GM23338 (cell line): ENCODE measurements at regions not wholly inside any gene's neighbourhood (a gene's known extent, or its start where the extent isn't known, plus 50 kb on each side); places are given as distances from the start of the nearest gene placed in this dataset.
"Not testable (repeated sequence)": the region's sequence is repeated elsewhere in the genome, so short reads cannot be mapped to it uniquely, and the experiment has no call there.

Experiments used
- ATAC-seq: fragments of 200-7000 bp; cut with Tn5 transposase; 3 replicates; pipeline ENCODE4 v1.9.1; 2020
- DNase-seq: peaks from one replicate; pipeline ENCODE4 v3.0.0-alpha.2; 2015; ENCODE audit warnings: low spot score
- H2AFZ ChIP-seq: fragments of 200-600 bp; sonication (generic); 2 replicates; pipeline ENCODE4 v1.8.0; 2016; ENCODE audit warnings: antibody characterized with exemption, mild to moderate bottlenecking, moderate library complexity
- H3F3A ChIP-seq: fragments of 200-600 bp; sonication (generic); replicated peaks from 2 replicates; pipeline ENCODE4 v1.8.0; 2017; ENCODE audit warnings: antibody characterized with exemption, mixed run types, low read depth
- H3K27ac ChIP-seq: fragments of 200-600 bp; sonication (generic); 2 replicates; pipeline ENCODE4 v1.6.1; 2016; ENCODE audit warnings: low read depth
- H3K27me3 ChIP-seq: fragments of 200-600 bp; sonication (generic); 2 replicates; pipeline ENCODE4 v1.8.0; 2016; ENCODE audit warnings: mild to moderate bottlenecking, mixed run types, moderate library complexity; ENCODE audit not compliant: insufficient read depth
- H3K36me3 ChIP-seq: fragments of 200-600 bp; sonication (generic); 2 replicates; pipeline ENCODE4 v1.8.0; 2016; ENCODE audit warnings: mild to moderate bottlenecking; ENCODE audit not compliant: insufficient read depth
- H3K4me1 ChIP-seq: fragments of 200-600 bp; sonication (generic); 2 replicates; pipeline ENCODE4 v1.8.0; 2016; ENCODE audit warnings: mild to moderate bottlenecking, moderate library complexity; ENCODE audit not compliant: insufficient read depth
- H3K4me2 ChIP-seq: fragments of 200-600 bp; sonication (generic); 2 replicates; pipeline ENCODE4 v1.7.1; 2017; ENCODE audit warnings: mixed run types
- H3K4me3 ChIP-seq: fragments of 200-600 bp; sonication (generic); 2 replicates; pipeline ENCODE4 v1.6.1; 2016; ENCODE audit warnings: mixed run types
- H3K79me2 ChIP-seq: fragments of 200-600 bp; sonication (generic); replicated peaks from 2 replicates; pipeline ENCODE4 v1.8.0; 2017; ENCODE audit warnings: mild to moderate bottlenecking; ENCODE audit not compliant: insufficient read depth
- H3K9me2 ChIP-seq: fragments of 200-600 bp; sonication (generic); 2 replicates; pipeline ENCODE4 v1.8.0; 2017; ENCODE audit not compliant: insufficient read depth
- H4K20me1 ChIP-seq: fragments of 200-600 bp; sonication (generic); replicated peaks from 2 replicates; pipeline ENCODE4 v1.8.0; 2017; ENCODE audit warnings: mild to moderate bottlenecking; ENCODE audit not compliant: insufficient read depth
- H3K27ac Mint-ChIP-seq: 2 replicates; pipeline ENCODE4 v1.8.0; 2020; ENCODE audit warnings: inconsistent platforms, mild to moderate bottlenecking, moderate library complexity, mixed read lengths
- H3K27me3 Mint-ChIP-seq: 3 replicates; pipeline ENCODE4 v1.8.0; 2022; ENCODE audit warnings: low read depth, mild to moderate bottlenecking, moderate library complexity, mixed read lengths, inconsistent platforms; ENCODE audit not compliant: insufficient read depth, poor library complexity
- H3K36me3 Mint-ChIP-seq: 3 replicates; pipeline ENCODE4 v1.8.0; 2021; ENCODE audit warnings: low read depth, mild to moderate bottlenecking, inconsistent platforms, moderate library complexity, mixed read lengths
- H3K4me1 Mint-ChIP-seq: 3 replicates; pipeline ENCODE4 v1.8.0; 2020; ENCODE audit warnings: mild to moderate bottlenecking, inconsistent platforms, mixed read lengths
- H3K4me3 Mint-ChIP-seq: 3 replicates; pipeline ENCODE4 v1.8.0; 2021; ENCODE audit warnings: moderate library complexity, mild to moderate bottlenecking, inconsistent platforms, mixed read lengths
- H3K9me3 Mint-ChIP-seq: 3 replicates; pipeline ENCODE4 v1.8.0; 2020; ENCODE audit warnings: moderate library complexity, mild to moderate bottlenecking, inconsistent platforms, mixed read lengths
- CREB1 ChIP-seq: fragments of 250-450 bp; sonication (Bioruptor Pico); IDR thresholded peaks from 2 replicates; pipeline ENCODE4 v1.5.0; 2020; ENCODE audit warnings: low read depth, mild to moderate bottlenecking, moderate library complexity
- CTCF ChIP-seq, 2 experiments: fragments of 200-600 bp in 1 of 2; sonication (generic) in 1 of 2; conservative IDR thresholded peaks; 2 replicates each; pipeline versions ENCODE4 v1.5.1 to v1.6.1; 2016 to 2017; ENCODE audit warnings: antibody characterized with exemption in 2 of 2, low read depth in 2 of 2, mild to moderate bottlenecking in 2 of 2, moderate library complexity in 1 of 2
- EZH2 ChIP-seq: fragments of 200-600 bp; sonication (generic); IDR thresholded peaks from one replicate; pipeline ENCODE4 v1.8.0; 2017; ENCODE audit warnings: antibody characterized with exemption, mild to moderate bottlenecking, low read depth; ENCODE audit not compliant: unreplicated experiment
- EZH2phosphoT487 ChIP-seq: fragments of 200-600 bp; sonication (generic); IDR thresholded peaks from one replicate; pipeline ENCODE4 v1.8.1; 2018; ENCODE audit warnings: antibody characterized with exemption; ENCODE audit not compliant: unreplicated experiment
- JUNB ChIP-seq: IDR thresholded peaks from one replicate; pipeline ENCODE4 v1.6.1; 2016; ENCODE audit warnings: antibody characterized with exemption; ENCODE audit not compliant: unreplicated experiment
- NANOG ChIP-seq: IDR thresholded peaks from 2 replicates; pipeline ENCODE4 v1.6.1; 2016; ENCODE audit warnings: antibody characterized with exemption, borderline replicate concordance
- POLR2AphosphoS5 ChIP-seq: IDR thresholded peaks from 2 replicates; pipeline ENCODE4 v1.6.1; 2016; ENCODE audit warnings: antibody characterized with exemption, low read depth
- STAT1 ChIP-seq: IDR thresholded peaks from one replicate; pipeline ENCODE4 v1.6.1; 2016; ENCODE audit warnings: antibody characterized with exemption; ENCODE audit not compliant: unreplicated experiment
- ZNF114 ChIP-seq: fragments of 250-450 bp; sonication (Bioruptor Pico); IDR thresholded peaks from 2 replicates; pipeline ENCODE4 v1.5.0; 2020; ENCODE audit warnings: mild to moderate bottlenecking, moderate library complexity
- ZNF331 ChIP-seq: fragments of 250-450 bp; sonication (Bioruptor Pico); IDR thresholded peaks from 2 replicates; pipeline ENCODE4 v1.5.0; 2020; ENCODE audit warnings: low read depth, mild to moderate bottlenecking, moderate library complexity
- TF ChIP-seq, protein P1 (sequence below): IDR thresholded peaks from 2 replicates; pipeline ENCODE4 v1.6.1; 2016; ENCODE audit warnings: antibody characterized with exemption

DNA sequence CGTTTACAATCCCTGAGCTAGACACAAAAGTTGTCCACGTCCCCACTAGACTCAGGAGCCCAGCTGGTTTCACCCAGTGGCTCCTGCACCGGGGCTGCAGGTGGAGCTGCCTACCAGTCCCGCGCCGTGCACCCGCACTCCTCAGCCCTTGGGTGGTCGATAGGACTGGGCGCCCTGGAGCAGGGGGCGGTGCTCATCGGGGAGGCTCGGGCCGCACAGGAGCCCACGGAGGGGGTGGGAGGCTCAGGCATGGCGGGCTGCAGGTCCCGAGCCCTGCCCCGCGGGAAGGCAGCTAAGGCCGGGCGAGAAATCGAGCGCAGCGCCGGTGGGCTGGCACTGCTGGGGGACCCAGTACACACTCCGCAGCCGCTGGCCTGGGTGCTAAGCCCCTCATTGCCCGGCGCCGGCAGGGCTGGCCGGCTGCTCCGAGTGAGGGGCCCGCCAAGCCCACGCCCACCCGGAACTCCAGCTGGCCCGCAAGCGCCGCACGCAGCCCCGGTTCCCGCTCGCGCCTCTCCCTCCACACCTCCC lies 1996.0 kb downstream of the PCDH7 start:
- not testable (repeated sequence) for H3K4me1 ChIP-seq, H4K20me1 ChIP-seq, H3K79me2 ChIP-seq, H3K36me3 ChIP-seq, H3K4me1 Mint-ChIP-seq, H3K9me3 Mint-ChIP-seq, H3K4me3 Mint-ChIP-seq, H3K27me3 ChIP-seq, H3K4me3 ChIP-seq, H3K27me3 Mint-ChIP-seq, H3K27ac ChIP-seq, H3K36me3 Mint-ChIP-seq, H3K4me2 ChIP-seq, H3K9me2 ChIP-seq, H2AFZ ChIP-seq, H3K27ac Mint-ChIP-seq, H3F3A ChIP-seq, ATAC-seq, DNase-seq

- H2AFZ ChIP-seq, result no peak overlapping the region; the same call in 1 of the 2 replicates
- no peak for ATAC-seq
Measured at GRCh38 chr4:32735856-32736590, 2015.9 kb downstream of the PCDH7 start.

DNA sequence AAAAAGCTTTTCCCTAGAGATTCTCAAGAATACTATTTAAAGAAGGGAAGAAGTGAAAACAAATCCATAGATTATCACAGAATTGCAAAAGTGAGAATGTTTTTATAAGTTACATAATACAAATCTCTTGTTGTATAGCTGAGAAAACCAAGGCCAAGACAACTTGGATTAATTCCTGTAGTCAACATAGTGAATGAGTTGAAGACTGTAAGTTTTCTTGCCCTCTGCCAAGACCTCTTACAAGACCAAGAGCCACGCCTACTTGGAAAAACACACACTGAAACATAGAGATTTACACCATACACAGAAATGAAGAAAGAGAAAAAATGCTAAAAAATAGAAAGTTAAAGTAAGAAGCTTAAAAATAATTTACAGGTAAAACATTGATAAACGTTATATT lies 2024.0 kb downstream of the PCDH7 start:
- Mint-ChIP-seq H3K27me3 (no peaks in the 10 kb centered on the region), H3K9me3 (0 out of 3 replicates have a peak, but pooled peaks cover 4% of the 10 kb centered on the region), H3K27ac (no peak overlapping the region), H3K4me3 (no peak overlapping the region), H3K4me1 (no peaks in the 10 kb centered on the region), H3K36me3 (no peaks in the 10 kb centered on the region)
- H3K4me1 ChIP-seq, result no peaks in the 10 kb centered on the region
- no peaks in the 10 kb centered on the region for H3K27me3 ChIP-seq
- no peak overlapping the region for H3K4me2 ChIP-seq
- H2AFZ ChIP-seq, result no peak overlapping the region
- DNase-seq (no peak), ATAC-seq (no peak)
- H3K79me2 ChIP-seq, result no peaks in the 10 kb centered on the region
- no peak overlapping the region for H3K27ac ChIP-seq
- no peaks in the 10 kb centered on the region for H4K20me1 ChIP-seq
- H3K4me3 ChIP-seq, result no peak overlapping the region
- no peaks in the 10 kb centered on the region for H3F3A ChIP-seq
- H3K36me3 ChIP-seq, result no peaks in the 10 kb centered on the region
- 0 out of 2 replicates have a peak, but pooled peaks cover 4% of the 10 kb centered on the region for H3K9me2 ChIP-seq
- TF ChIP-seq ZNF331 (CRISPR knock-in tag) (no peak), ZNF114 (CRISPR knock-in tag) (no peak), EZH2 (no peak), NANOG (no peak), CTCF (conservative IDR thresholded peaks at IDR 0.05; ENCODE audit: low read depth in 2 of 2) (no peak), JUNB (no peak)
- TF ChIP-seq, protein P1, sequence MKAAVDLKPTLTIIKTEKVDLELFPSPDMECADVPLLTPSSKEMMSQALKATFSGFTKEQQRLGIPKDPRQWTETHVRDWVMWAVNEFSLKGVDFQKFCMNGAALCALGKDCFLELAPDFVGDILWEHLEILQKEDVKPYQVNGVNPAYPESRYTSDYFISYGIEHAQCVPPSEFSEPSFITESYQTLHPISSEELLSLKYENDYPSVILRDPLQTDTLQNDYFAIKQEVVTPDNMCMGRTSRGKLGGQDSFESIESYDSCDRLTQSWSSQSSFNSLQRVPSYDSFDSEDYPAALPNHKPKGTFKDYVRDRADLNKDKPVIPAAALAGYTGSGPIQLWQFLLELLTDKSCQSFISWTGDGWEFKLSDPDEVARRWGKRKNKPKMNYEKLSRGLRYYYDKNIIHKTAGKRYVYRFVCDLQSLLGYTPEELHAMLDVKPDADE, result no peak

More at GRCh38 chr4:32735856-32736590, 2015.9 kb downstream of the PCDH7 start:
- no peak for TF ChIP-seq STAT1
- no peak for TF ChIP-seq EZH2phosphoT487
- TF ChIP-seq POLR2AphosphoS5, result no peak
- no peak for TF ChIP-seq ZNF331 (CRISPR knock-in tag)
- no peak for TF ChIP-seq EZH2
- no peak for TF ChIP-seq JUNB
- no peak for TF ChIP-seq ZNF114 (CRISPR knock-in tag)
- no peak for TF ChIP-seq CREB1 (CRISPR knock-in tag)
- no peak for TF ChIP-seq NANOG
- TF ChIP-seq, protein P1, result no peak
- H3K4me1 Mint-ChIP-seq, result no peaks in the 10 kb centered on the region; the same call in 2 of the 3 replicates
- peaks cover 1% of the 10 kb centered on the region for H3K27me3 Mint-ChIP-seq
- H3K79me2 ChIP-seq, result no peaks in the 10 kb centered on the region
- H3K27me3 ChIP-seq, result no peaks in the 10 kb centered on the region
- no peak overlapping the region for H3K4me3 ChIP-seq
- no peaks in the 10 kb centered on the region for H3K4me1 ChIP-seq
- no peak overlapping the region for H3K27ac ChIP-seq
- H3K4me2 ChIP-seq, result no peak overlapping the region
- H3K9me2 ChIP-seq, result no peaks in the 10 kb centered on the region
- no peaks in the 10 kb centered on the region for H3F3A ChIP-seq
- no peaks in the 10 kb centered on the region for H3K36me3 ChIP-seq
- H4K20me1 ChIP-seq, result no peaks in the 10 kb centered on the region
- peaks cover 3% of the 10 kb centered on the region; the same call in 1 of the 3 replicates for H3K36me3 Mint-ChIP-seq
- no peak overlapping the region for H3K4me3 Mint-ChIP-seq
- H3K9me3 Mint-ChIP-seq, result no peaks in the 10 kb centered on the region
- DNase-seq, result no peak
- H3K27ac Mint-ChIP-seq, result no peak overlapping the region
